ENCODE measurements at regions not wholly inside any gene's neighbourhood (a gene's known extent, or its start where the extent isn't known, plus 50 kb on each side); places are given as distances from the start of the nearest gene placed in this dataset.

- no peak for TF ChIP-seq JUND (IDR thresholded peaks at IDR 0.05; ENCODE audit: low read depth)
- in situ Hi-C loops (cut with HindIII; ENCODE audit: low pct_unique_long_range_greater_than_20kb, low sequenced_read_pairs), result no loop called here
- peak; percentile 17 to 40 for DNase-seq (ENCODE audit: low read depth in 1 of 2, low spot score in 1 of 2)
These were observed 255.7 kb downstream of the OMA1 start for GRCh38 chr1:58290685-58291372.

GRCh38 chr1:58288624-58289142, 257.8 kb downstream of the OMA1 start:
- in situ Hi-C loops (cut with HindIII; ENCODE audit: low pct_unique_long_range_greater_than_20kb, low sequenced_read_pairs), result no loop called here
- DNase-seq (ENCODE audit: low read depth in 1 of 2, low spot score in 1 of 2), result no peak
- TF ChIP-seq JUND (IDR thresholded peaks at IDR 0.05; ENCODE audit: low read depth), result no peak

GRCh38 chr1:58287894-58288623, 258.5 kb downstream of the OMA1 start:
- in situ Hi-C loops (cut with HindIII; ENCODE audit: low pct_unique_long_range_greater_than_20kb, low sequenced_read_pairs), result no loop called here
- no peak for DNase-seq (ENCODE audit: low read depth in 1 of 2, low spot score in 1 of 2)
- TF ChIP-seq JUND (IDR thresholded peaks at IDR 0.05; ENCODE audit: low read depth), result no peak

DNA sequence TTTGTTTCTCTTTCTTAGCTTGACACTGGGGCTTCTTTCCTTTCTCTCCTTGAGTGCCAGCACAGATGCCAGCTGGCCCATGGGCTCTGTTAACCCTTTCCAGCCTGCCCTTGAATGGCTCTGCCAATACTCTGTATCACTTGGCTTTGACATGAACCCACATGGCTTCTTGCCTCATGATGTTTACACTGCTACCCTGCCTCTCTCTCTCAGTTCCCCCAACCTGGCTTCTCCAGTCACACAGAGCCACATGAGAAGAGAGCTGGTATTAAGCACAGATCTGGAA, 262.4 kb downstream of the OMA1 start:
- in situ Hi-C loops (cut with HindIII; ENCODE audit: low pct_unique_long_range_greater_than_20kb, low sequenced_read_pairs), result no loop called here
- no peak for TF ChIP-seq JUND (IDR thresholded peaks at IDR 0.05; ENCODE audit: low read depth)
- DNase-seq (ENCODE audit: low read depth in 1 of 2, low spot score in 1 of 2), result no peak

DNA sequence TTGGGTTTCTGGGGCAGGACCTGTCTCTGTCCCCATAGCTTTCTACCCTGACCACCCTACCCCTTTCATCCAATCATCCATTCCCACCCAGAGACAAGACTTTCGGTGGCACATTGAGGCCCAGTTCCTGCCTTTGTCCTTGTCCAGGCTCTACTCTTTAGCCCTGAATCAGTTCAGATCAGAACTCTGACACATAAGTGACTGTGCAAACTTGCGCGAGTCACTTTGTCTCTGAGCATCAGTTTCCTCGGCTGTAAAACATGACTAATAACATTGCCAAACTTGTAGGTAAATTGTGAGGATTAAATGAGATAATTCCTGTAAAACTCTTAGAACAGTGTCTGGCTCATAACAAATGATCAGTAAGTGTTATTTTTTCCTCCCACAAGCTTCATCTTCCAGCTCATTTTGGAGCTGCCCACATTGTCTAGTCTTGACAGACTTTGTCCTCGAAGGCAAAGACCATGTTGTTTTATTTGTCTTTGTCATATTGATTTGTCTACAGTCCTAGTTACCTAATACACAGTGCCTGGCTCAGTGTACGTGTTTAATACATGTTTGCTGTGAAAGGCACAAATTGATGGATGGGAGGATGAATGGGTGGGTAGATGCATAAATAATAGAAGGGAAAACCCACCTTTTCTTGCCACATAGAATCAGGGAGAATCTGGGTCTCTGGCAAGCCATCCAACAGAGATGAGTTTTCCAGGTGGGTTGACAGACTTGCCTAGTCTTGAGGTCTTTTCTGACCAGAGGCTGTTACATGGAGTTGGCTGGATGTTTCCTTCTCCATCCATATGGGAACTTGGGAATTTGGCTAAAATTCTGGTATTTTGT, 262.9 kb downstream of the OMA1 start:
- TF ChIP-seq JUND (IDR thresholded peaks at IDR 0.05; ENCODE audit: low read depth), result no peak
- in situ Hi-C loops (cut with HindIII; ENCODE audit: low pct_unique_long_range_greater_than_20kb, low sequenced_read_pairs), result no loop called here
- DNase-seq (ENCODE audit: low read depth in 1 of 2, low spot score in 1 of 2), result no peak

DNA sequence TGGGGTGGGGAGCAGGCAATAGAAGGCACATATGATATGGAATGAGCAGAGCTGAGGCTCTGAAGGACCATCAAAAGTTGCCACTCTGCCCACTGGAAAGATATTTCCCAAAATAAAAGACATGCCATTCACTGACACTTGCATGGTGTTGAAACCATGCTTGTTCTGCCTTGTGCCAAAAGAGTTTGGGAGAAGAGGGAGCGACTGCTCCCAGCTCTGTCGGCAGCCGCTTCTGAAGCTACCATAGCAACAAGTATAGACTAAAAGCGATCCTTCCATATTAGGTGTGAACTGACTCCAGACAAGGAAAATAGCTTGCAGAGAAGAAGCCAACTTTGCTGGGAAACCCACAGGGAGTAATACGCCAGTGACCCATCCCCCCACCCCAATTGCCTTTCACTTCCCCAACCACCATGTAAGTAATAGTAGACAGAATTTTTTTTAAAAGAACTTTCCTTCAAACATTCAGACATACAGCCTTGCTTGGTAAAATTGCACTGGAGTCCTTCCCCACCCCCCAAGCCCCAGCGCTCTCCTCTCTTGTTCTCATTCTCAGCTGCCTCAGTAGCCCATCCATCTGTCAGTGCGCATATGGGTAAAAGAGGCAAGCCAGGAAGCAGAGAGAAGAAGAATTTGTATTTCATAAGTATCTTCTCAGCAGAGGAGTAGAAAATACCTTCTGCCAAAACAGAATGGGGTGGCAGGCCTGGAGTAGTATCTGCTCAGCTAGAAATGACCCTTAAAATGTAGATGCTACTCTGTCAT, 263.7 kb downstream of the OMA1 start:
- in situ Hi-C loops (cut with HindIII; ENCODE audit: low pct_unique_long_range_greater_than_20kb, low sequenced_read_pairs), result no loop called here
- no peak for TF ChIP-seq JUND (IDR thresholded peaks at IDR 0.05; ENCODE audit: low read depth)
- DNase-seq (ENCODE audit: low read depth in 1 of 2, low spot score in 1 of 2), result no peak

GRCh38 chr1:58266242-58266641, 280.3 kb downstream of the OMA1 start:
- no peak for TF ChIP-seq JUND (IDR thresholded peaks at IDR 0.05; ENCODE audit: low read depth)
- DNase-seq (ENCODE audit: low read depth in 1 of 2, low spot score in 1 of 2), result no peak
- in situ Hi-C loops (cut with HindIII; ENCODE audit: low pct_unique_long_range_greater_than_20kb, low sequenced_read_pairs), result no loop called here

DNA sequence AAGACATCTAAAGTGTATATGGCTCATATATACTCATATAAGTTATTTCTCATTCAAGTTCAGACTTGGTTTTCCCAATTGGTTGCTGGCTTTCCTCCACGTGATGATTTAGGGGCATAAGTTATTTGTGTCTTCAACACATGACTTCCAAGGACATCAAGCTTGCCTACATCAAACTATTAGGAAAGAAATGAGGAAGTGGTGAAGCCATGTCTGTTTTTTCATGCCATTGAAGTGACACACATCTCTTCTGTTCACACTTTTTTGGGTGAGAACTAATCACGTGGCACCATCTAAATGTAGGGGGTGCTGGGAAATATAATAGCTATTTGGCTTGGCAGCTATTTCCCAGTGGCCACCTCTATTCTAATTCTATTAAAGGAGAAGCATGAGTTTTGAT, 282.1 kb downstream of the OMA1 start:
- no peak for TF ChIP-seq JUND (IDR thresholded peaks at IDR 0.05; ENCODE audit: low read depth)
- DNase-seq (ENCODE audit: low read depth in 1 of 2, low spot score in 1 of 2), result no peak
- in situ Hi-C loops (cut with HindIII; ENCODE audit: low pct_unique_long_range_greater_than_20kb, low sequenced_read_pairs), result no loop called here

- in situ Hi-C loops (cut with HindIII; ENCODE audit: low pct_unique_long_range_greater_than_20kb, low sequenced_read_pairs), result no loop called here
- TF ChIP-seq JUND (IDR thresholded peaks at IDR 0.05; ENCODE audit: low read depth), result no peak
- no peak for DNase-seq (ENCODE audit: low read depth in 1 of 2, low spot score in 1 of 2)
These were observed 283.8 kb downstream of the OMA1 start for GRCh38 chr1:58262702-58263101.

DNA sequence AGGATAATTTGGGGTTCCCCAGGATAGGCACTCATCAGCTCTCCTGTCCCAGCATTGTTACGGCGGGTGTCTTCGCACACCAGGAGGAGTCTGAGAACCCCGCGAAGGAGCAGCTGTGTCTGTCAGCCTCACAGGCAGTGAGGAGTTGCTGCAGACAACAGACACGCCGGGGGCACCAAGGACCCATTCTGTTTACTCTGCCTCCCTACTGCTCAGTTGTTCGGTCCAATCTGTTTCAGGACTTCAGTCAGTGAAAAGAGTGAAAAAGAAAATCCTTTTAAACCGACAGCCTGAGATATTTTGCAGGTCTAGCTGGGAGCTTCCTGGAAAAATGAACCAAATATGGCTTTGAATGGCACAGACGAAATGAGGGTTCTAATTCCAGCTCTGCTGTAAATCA, 288.4 kb downstream of the OMA1 start:
- no peak for DNase-seq (ENCODE audit: low read depth in 1 of 2, low spot score in 1 of 2)
- in situ Hi-C loops (cut with HindIII; ENCODE audit: low pct_unique_long_range_greater_than_20kb, low sequenced_read_pairs), result no loop called here
- no peak for TF ChIP-seq JUND (IDR thresholded peaks at IDR 0.05; ENCODE audit: low read depth)

GRCh38 chr1:58257003-58257402, 289.5 kb downstream of the OMA1 start:
- TF ChIP-seq JUND (IDR thresholded peaks at IDR 0.05; ENCODE audit: low read depth), result no peak
- in situ Hi-C loops (cut with HindIII; ENCODE audit: low pct_unique_long_range_greater_than_20kb, low sequenced_read_pairs), result no loop called here
- no peak for DNase-seq (ENCODE audit: low read depth in 1 of 2, low spot score in 1 of 2)

- no peak for TF ChIP-seq JUND (IDR thresholded peaks at IDR 0.05; ENCODE audit: low read depth)
- in situ Hi-C loops (cut with HindIII; ENCODE audit: low pct_unique_long_range_greater_than_20kb, low sequenced_read_pairs), result no loop called here
- no peak for DNase-seq (ENCODE audit: low read depth in 1 of 2, low spot score in 1 of 2)
These were observed 290.0 kb downstream of the OMA1 start for GRCh38 chr1:58256546-58256945.
